NOMO-1 treated with DMSO at 0.1 percent for 48 hours (cell line): ENCODE measurements at regions not wholly inside any gene's neighbourhood (a gene's known extent, or its start where the extent isn't known, plus 50 kb on each side); places are given as distances from the start of the nearest gene placed in this dataset.

Experiments used
- DNase-seq: peaks from one replicate; lab custom pipeline; 2025; ENCODE audit not compliant: unreplicated experiment; lab: John Stamatoyannopoulos, UW

DNA sequence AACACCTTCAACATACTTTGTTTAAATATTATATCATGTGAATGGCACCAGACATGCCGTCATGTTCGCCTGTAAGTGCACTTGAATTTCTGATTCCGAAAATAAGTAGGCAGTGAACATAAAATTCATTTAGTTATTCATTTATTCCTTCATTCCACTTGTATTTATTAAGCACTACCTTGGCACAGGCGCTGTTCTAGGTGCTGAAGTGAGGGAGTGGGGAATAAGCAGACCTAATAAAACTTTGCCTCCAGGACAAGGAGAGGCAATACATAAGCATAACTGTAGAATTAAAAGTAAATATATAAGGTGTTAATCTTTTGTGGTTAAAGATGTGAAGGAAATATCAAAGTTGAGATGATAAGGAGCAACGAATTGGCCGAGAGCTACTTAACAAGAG lies 297.4 kb downstream of the TENT4A start:
- no peak for DNase-seq

DNA sequence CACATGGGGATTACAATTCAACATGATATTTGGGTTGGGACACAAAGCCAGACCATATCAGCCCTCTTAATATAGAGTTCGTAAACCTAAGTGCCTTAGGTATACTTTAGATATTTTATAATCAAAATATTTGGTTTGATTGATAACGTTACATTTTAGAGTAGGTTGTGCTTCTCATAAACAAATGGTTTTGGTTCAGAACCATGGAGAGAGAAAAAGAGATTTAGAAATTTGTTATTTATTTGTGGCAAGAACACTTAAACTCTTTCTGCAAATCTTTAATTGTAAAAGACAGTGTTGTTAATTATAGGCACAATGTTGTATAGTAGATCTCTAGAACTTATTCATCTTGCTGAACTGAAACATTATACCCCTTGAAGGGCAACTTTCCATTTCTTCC lies 298.8 kb downstream of the TENT4A start:
- no peak for DNase-seq

DNA sequence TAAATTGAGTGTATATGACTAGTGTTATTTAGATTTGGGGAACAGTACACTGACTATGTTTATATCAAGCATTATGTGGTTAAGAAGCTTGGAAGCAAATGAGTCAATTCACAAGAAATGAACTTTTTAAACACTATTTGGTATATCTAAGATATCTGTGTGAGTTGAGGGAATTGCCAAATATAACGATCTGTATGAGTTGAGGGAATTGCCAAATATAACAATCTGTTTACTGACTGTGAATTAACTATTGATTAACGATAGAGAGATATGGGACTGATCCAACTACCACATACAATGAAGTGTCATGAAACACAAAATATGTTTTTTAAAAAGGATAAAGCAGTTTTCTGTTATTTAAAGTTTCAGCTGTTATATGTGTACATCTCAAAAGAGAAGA lies 301.4 kb downstream of the TENT4A start:
- no peak for DNase-seq

DNA sequence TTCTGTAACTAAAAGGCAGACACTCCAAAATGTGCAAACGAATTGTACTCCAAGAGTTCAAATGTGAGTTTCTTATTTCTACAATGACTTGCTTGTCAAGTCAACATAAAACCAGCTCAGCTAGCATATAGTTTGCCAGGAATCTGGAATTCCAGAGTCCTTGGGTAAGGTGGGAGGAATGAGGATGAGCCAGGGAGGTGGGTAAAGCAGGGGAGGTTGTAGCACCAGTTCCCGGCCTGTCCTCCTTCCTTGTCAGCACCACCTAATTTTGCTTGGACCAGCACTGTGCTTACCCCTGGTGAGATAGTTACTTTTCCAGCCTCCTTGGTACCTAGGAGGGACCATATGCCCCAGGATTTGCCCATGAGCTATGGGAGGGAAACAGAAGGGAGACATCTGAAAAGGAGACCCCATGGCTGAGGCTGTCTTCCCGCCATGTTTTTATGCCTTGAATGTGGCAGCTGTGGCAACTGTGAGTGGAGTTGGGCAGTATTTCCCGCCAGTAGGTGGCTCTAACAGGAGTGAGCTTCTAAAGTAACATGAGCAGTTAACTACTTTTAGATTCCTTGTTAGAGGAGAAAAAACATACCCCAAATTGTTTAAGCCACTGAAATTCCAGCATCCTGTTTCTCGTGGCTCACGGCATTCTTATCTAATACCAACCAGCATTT lies 302.5 kb downstream of the TENT4A start:
- no peak for DNase-seq

DNA sequence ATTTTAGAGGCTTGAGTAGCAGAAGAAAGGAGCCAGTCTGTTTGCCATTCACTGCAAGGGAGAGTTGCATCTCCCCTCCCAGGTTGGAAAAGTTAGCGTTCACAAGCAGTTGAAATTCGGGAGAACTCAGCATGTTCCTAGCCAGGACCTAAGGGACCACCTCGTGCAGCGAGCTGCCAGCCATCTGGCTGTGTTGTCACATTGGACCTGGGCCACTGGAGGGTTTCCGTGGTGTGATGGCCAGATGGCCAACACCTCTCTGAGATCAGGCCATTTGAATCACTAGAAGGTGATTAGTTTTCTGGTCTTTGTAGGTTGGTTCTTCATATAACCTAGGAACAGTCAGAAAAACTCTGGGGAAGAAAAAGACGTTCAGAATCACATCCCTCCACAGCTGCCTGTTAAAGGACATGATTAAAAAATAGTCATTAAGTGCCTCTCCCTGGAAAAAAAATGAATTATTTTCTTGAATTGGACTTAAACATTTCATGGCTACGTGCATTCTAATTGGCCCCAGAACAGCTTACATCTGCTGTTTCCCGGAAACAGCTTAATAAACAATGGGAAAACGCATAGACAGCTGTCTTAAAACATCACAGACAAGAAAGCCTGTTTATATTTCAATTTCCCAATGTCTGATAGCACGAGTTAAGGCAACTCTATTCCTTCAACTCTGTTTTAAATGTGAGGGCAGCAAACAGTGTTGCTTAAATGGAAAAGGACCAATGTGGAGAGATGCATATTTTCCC lies 303.9 kb downstream of the TENT4A start:
- no peak for DNase-seq

DNA sequence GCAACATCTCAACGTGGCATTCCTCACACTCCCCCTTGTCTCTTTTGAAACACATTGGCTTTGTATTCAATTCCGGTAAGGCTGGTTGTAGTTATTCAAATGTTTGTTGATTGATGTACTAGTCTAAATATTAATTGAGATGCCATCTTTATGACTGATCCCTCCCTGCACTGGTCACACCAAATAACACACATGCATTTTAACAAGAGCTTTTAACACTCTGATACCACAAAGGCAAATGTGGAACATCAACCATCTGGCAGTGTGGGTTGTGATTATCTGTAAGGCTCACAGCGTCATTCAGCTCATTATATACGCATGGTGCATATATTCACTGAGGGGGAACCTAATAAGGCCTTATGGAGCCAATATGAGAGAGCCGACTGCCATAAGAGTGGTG lies 305.0 kb downstream of the TENT4A start:
- no peak for DNase-seq

DNA sequence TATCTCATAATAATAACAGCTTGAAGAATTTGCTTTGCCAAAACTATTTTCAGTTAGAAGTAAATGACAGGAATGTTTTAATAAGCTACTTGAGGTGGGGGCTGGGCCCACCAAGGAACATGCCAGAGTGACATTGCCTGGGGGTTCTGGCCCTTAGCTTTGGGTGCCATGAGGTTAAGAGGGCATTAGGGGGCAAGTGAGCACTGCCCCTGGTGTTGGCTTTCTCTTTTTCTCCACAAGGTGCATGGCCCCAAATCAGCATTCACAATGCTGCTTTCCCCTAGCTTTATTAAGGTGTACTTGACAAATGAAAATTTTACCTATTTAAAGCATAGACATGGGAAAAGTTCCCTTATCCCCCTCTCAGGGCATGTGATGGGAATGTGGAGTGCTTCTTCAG lies 305.4 kb downstream of the TENT4A start:
- no peak for DNase-seq

DNA sequence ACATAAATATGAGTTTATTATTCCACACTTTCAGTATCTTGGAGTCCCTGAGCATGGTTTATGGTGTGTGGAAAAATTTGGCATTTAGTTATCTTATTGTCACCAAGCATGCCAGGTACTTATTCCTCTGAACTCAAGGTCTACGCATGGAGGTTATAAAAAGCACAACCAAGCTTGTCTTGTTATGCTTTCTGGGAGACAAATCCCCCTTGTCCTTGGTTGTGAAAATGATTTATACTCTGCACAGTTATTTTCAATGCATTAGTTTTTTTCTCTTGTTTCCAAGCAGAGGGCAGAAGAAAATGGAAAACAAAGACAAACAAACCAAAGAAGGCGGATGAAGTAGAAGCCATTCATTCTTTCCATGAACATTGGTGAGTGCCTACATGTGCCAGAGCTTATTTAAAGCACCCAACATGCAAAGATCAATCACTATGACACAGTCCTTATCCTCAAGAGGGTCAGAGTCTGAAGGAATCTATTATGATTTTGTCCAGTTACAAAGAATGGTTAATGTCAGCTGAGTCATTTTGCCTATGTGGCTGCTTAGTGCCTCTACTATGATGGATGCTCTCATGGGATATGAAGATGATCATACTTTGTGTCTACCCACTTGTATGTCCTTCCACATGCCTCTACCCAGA lies 323.1 kb downstream of the TENT4A start:
- no peak for DNase-seq

DNA sequence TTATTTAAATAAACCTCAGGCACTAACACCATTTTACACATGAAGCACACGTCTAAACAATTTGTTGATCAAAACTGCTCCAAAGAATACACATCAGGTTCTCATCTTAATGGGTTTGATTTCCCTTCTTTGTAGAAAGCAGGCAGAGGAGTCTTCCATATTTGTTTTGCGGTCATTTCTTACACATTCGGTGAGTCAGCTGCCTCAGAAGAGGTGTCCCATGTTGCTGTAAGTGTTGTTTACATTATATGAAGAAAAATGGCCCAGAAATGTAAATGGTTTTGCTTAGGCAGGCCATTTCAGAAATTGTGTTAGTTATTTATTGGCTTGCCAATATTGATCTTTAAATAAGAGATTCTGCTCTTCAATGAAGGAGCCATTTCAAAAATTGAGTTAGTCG lies 325.8 kb downstream of the TENT4A start:
- DNase-seq = no peak

DNA sequence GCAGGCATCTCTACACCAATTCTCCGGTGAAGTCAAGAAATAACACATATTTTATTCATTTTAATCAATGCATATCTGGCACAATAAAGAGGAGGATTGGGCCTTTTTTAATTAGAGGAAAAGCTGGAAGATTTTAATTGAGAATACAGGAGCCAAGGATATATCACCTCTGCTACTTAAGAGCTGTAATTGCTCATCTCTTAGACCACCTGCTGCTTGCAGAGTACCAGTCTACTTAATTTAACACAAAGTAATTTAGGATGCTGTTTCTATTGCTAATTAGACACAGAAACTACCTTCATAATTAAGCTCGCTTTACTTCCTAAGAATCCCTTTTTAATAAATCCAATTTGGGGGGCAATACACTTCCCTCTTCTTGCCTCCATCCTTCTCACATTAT lies 326.9 kb downstream of the TENT4A start:
- DNase-seq = no peak

DNA sequence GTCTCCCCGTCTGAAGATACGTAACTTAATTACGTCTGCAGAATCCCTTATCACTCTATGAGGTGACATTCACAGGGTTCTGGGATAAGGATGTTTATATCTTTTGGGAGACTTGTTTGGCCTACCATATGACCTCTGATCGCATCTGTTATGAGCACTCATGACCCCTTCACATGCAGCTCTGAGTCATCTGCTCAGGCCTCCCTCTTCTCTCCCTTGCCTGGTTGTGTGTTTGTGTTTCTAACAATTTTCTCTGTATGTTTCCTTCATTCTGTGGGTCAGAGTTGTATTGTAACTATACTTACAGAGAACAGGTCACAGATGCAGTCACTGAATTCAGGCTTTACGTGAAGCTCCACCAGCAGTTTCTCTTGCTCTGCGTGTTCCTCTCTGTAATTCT lies 330.6 kb downstream of the TENT4A start:
- DNase-seq = no peak

DNA sequence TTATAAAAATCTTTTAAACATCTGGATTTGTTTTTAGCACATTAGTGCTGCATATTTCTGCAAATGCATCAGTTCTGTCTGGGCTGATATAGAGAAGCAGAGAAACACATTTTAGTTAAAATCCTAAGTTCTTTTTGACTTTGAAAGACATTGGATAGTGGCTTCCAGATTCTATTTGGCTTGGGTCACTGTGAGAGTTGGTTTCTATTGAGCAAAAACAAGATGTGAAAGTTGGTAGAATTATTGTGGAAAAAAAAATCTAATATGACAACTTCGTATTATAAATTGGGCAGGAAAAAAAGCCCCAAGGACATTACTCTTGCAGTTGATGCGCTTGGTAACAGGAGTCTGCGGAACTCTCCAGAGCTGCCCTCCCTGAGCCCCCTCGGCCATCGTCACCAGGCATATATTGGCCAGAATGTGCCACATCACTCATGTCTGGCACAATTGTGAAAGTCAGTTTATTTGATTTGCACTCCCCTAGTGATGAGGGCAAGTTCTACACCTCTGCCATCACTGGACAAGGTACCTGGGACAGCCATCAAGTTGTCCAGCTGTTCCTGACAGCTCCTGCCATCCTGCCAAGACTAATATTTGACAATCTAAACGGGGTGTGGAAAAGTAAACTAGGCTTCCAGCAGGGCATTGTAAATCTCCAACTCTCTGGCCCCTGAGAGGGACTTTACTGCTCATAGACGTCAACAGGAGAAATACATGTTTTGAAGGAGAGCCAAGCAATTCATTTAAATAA lies 334.5 kb downstream of the TENT4A start:
- DNase-seq = no peak

DNA sequence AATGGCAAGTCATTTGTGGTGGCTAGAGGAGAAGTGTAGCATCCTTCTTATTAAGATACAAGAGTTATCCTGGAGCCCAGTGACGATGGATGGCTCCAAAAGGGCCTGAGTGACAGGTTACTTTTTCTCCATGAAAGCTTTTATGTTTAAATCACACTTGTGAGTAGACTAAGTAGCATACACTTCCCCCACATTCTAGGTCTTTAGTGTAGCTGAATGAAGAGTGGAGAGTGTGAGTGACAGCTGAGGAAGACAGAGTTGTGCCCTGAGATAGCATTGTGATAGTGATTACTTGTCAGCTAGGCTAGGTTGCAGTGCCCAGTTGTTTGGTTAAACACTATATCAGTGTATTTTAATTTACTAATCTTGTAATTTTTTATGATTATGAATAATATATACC lies 337.8 kb downstream of the TENT4A start:
- DNase-seq = no peak

DNA sequence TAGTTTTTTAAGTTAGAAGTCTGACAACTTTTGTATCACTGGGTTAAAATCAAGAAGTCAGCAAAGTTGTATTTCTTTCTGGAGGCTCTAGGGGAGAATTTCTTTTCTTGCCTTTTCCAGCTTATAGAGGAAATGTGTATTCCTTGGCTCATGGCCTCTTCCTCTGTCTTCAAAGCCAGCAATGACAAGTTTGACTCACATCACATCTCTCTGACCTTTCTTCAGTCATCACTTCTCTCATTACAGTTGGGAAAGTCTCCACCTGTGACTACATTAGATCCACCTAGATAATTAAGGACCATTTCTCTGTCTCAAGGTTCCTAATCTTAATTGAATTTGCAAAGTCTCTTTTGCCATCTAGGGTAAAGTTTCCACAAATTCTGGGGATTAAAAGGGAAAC lies 339.9 kb downstream of the TENT4A start:
- no peak for DNase-seq

DNA sequence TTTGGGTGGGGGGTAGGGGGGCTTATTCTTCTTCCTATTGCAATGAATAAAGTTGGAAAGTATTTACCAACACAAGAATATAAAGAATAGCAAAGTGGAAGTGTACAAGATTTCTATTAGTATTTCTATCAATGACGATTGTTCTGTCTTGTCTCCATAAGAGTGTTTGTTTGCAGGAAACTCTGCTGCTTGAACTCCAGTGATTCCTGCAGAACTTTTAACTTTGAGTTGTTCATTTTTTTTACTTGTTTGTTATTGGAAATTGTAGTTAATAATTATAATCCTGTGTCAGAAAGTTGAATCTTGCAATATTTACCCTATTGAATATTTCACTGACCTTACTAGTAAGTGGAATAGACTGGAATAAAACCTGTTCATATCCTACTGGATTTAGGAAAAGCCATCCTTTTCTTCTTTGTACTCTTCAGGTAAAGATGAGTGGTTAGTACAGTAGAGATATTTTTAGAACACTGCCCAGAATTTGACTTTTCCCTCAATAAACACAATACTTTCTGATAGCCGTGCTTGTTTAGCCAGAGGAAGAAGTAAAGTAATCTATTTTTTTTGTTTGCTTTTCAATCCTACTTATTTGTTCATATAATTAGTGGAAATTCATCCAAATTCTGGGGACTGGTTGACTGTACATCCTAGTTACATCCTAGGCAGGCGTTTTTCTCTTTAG lies 340.4 kb downstream of the TENT4A start:
- no peak for DNase-seq

DNA sequence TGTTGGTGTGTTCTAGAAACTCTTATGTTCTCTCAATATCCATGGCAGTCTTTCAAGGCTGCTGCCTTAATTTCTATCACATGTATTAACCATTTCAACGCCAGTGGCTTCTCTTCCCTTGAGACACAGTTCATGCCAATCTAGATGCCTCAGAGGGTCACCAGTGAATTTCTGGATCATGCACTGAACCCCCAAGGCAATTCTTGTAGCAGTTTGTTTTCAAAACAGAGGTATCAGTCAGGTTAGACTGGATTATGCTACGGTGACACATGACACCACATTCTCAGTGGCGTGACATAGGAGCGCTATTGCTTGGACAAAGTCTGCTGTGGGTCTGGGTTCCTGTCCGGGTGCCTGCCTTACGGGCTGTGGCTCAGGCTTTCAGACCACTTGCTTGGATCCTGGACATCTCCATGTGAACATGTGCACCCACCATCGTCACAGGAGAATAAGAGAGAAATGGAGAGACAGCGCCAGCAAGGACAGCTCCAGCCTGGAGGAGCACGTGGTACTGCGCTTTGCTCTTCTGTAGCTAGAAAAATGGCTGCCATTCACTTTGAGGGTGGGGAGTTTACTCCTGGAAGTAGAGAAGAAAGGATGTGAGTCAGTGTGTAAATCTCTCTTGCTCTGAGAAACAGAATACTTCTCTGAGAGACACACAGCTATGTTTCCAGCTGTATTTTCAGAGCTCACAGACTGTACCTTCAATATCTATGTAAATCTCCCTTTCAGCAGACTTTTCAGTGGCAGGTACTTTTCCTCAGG lies 329.3 kb upstream of the ADCY2 start:
- DNase-seq = no peak

DNA sequence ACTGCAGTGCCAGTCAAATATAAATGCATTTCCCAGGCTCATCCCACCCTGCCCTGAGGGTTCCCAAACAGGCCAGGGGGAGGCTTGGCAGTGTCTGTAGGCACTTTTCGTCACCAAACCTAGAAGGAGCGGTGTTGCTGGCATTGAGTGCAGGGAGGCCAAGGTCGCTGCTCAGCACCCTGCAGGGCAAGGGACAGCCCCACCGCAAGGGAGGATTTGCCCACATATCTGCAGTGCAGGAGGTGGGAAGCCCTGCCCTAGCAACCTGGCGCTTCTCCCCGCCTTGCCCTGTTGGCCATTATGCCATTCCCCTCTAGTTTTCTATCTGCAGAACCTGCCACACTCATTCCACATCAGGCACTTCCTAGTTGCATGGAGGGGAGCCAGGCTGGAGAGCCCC lies 327.8 kb upstream of the ADCY2 start:
- no peak for DNase-seq

DNA sequence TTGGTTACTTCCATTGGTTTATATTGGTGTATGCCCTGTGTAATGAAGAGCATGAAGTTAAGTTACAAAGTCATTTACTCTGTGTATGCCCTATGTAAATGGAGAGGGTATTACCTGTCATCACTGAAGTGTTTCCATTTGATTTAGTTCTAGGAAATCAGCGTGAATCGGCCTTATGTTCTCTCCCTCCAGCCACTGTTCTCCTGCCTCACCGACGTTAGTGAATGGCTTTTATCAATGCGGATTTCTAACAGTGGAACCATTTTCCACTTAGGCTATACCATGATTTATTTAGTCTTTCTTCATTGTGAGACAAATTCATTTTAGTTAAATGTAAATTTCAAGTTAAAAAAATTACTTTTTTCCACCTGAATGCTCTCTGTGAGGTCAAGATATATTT lies 327.0 kb upstream of the ADCY2 start:
- DNase-seq = no peak

DNA sequence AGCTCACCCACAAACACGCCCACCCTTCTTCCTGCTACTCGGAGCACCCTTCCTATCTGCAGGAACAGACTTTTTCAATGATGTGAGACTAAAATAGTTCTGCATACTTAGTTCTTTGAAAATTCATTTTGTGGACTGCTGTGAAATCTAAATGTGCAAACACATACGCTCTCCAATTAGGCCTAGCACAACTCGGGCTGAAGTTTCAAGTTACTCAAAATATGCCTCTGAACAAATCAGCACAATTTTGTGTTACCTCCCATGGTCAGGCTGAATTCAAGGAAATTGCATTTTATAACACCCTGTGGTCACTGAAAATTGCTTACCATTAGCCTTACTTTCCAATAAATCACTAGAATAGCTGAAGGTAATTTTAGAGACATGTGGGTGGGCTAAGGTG lies 323.8 kb upstream of the ADCY2 start:
- DNase-seq = no peak

DNA sequence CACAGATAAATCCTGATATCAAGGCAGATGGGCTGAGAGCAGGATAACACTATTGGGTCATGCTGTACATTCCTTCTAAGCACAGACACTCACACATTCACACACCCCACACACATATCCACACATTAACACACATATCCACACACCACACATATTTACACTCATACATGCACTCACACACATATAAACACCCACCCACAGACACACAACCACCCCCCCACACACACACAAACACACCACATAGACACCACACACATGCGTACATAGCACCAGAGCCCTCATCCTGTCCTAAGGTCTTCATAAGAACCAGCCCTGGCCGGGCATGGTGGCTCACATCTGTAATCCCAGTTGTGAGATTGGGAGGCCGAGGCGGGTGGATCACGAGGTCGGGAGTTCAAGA lies 322.3 kb upstream of the ADCY2 start:
- no peak for DNase-seq
